A673 (cell line): ENCODE measurements at regions not wholly inside any gene's neighbourhood (a gene's known extent, or its start where the extent isn't known, plus 50 kb on each side); places are given as distances from the start of the nearest gene placed in this dataset.

Experiments used
- EZH2 ChIP-seq: fragments of 200-600 bp; sonication (generic); IDR thresholded peaks from 2 replicates; pipeline ENCODE4 v1.6.1; 2017; ENCODE audit warnings: borderline replicate concordance, low read depth, mild to moderate bottlenecking, mixed read lengths, antibody characterized with exemption, low read length; ENCODE audit not compliant: poor library complexity, severe bottlenecking
- TF ChIP-seq, protein P1 (sequence below): fragments of 300-800, 200-600 bp; sonication (generic); conservative IDR thresholded peaks from 2 replicates; pipeline ENCODE4 v1.5.1; 2017; ENCODE audit warnings: low read depth, mild to moderate bottlenecking, antibody characterized with exemption, low read length, moderate library complexity, mixed read lengths

DNA sequence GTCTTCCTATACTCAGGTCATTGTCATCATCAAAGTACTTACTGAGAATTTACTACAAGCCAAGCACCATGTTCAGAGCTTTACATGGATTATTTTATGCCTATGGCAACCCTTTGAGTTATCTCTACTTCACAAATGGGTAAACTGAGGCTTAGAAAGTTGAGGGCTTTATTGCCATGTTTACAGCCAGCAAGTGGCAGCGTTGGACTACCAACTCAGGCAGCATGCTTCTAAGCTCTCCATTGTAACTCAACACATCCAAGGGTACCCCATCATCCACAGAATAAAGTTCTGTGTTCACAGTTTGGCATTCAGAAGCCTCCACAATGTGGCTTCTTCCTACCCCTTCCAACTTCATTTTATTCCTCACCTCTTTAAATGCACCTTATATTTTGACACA is 422.6 kb upstream of the GRIA1 start:
- TF ChIP-seq, protein P1, sequence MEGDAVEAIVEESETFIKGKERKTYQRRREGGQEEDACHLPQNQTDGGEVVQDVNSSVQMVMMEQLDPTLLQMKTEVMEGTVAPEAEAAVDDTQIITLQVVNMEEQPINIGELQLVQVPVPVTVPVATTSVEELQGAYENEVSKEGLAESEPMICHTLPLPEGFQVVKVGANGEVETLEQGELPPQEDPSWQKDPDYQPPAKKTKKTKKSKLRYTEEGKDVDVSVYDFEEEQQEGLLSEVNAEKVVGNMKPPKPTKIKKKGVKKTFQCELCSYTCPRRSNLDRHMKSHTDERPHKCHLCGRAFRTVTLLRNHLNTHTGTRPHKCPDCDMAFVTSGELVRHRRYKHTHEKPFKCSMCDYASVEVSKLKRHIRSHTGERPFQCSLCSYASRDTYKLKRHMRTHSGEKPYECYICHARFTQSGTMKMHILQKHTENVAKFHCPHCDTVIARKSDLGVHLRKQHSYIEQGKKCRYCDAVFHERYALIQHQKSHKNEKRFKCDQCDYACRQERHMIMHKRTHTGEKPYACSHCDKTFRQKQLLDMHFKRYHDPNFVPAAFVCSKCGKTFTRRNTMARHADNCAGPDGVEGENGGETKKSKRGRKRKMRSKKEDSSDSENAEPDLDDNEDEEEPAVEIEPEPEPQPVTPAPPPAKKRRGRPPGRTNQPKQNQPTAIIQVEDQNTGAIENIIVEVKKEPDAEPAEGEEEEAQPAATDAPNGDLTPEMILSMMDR = no peak
- no peak for TF ChIP-seq EZH2
